Caco-2 (cell line): ENCODE measurements at regions not wholly inside any gene's neighbourhood (a gene's known extent, or its start where the extent isn't known, plus 50 kb on each side); places are given as distances from the start of the nearest gene placed in this dataset.

Source experiments
- BruUV-seq: library from RNA; stranded (reverse); fragments of 400-500 nt; replicated peaks from 2 replicates; lab custom pipeline; 2021; lab: Mats Ljungman, UMichigan
- CTCF ChIA-PET: fragments of 300-600 bp; sonication (Branson Sonifier 250); formaldehyde crosslinking; loops from one replicate; lab custom pipeline; 2022; ENCODE audit warnings: antibody characterized with exemption; lab: Charles Lee
- POLR2A ChIA-PET: fragments of 300-600 bp; sonication (Branson Sonifier 250); formaldehyde crosslinking; loops from one replicate; lab custom pipeline; 2022; ENCODE audit warnings: antibody characterized with exemption; lab: Charles Lee
- DNase-seq, 2 experiments: peaks; one replicate each; pipeline versions ENCODE4 v3.0.0 to v3.0.0-alpha.2; 2020 to 2022
- H3K27me3 ChIP-seq: replicated peaks from 2 replicates; pipeline ENCODE4 v1.6.0; 2011; ENCODE audit warnings: low read length; ENCODE audit not compliant: control insufficient read depth, insufficient read depth
- H3K36me3 ChIP-seq: 2 replicates; pipeline ENCODE4 v1.5.1; 2011; ENCODE audit warnings: low read length; ENCODE audit not compliant: control insufficient read depth, insufficient read depth
- H3K4me1 ChIP-seq: fragments of 250-450 bp; sonication (Bioruptor Pico); 2 replicates; pipeline ENCODE4 v1.5.1; 2020; ENCODE audit warnings: mild to moderate bottlenecking
- H3K4me3 ChIP-seq: 2 replicates; pipeline ENCODE4 v1.5.1; 2011; ENCODE audit warnings: low read depth, mild to moderate bottlenecking, control low read depth, low read length
- H3K9me3 ChIP-seq: fragments of 250-450 bp; sonication (Bioruptor Pico); 2 replicates; pipeline ENCODE4 v1.5.1; 2020; ENCODE audit warnings: mild to moderate bottlenecking, moderate library complexity
- H3K27ac Mint-ChIP-seq: one replicate; pipeline ENCODE4 v1.8.0; 2022; ENCODE audit warnings: mixed read lengths; ENCODE audit not compliant: unreplicated experiment
- H3K27me3 Mint-ChIP-seq: one replicate; pipeline ENCODE4 v1.8.0; 2022; ENCODE audit warnings: mixed read lengths; ENCODE audit not compliant: insufficient read depth, unreplicated experiment
- H3K36me3 Mint-ChIP-seq: one replicate; pipeline ENCODE4 v1.8.0; 2022; ENCODE audit warnings: mild to moderate bottlenecking, mixed read lengths; ENCODE audit not compliant: insufficient read depth, unreplicated experiment
- H3K4me1 Mint-ChIP-seq: one replicate; pipeline ENCODE4 v1.8.0; 2022; ENCODE audit warnings: low read depth, mixed read lengths; ENCODE audit not compliant: unreplicated experiment
- H3K4me3 Mint-ChIP-seq: one replicate; pipeline ENCODE4 v1.8.0; 2022; ENCODE audit warnings: mild to moderate bottlenecking, moderate library complexity, mixed read lengths; ENCODE audit not compliant: unreplicated experiment
- H3K9me3 Mint-ChIP-seq: one replicate; pipeline ENCODE4 v1.8.0; 2022; ENCODE audit warnings: mixed read lengths; ENCODE audit not compliant: unreplicated experiment
- intact Hi-C: fragments of 100-400 bp; cut with micrococcal nuclease; formaldehyde crosslinking; loops from one replicate; pipeline ENCODE4 v1.10.0; 2022; ENCODE audit not compliant: unreplicated experiment
- TF ChIP-seq, protein P1 (sequence below), 2 experiments: fragments of 200-600 bp in 1 of 2; IDR thresholded peaks; 1 replicate in 1 of 2; 2 replicates in 1 of 2; pipeline versions ENCODE4 v1.5.1 to v1.8.0; 2011 to 2022; ENCODE audit warnings: antibody characterized with exemption in 1 of 2, control low read depth in 1 of 2, inconsistent platforms in 1 of 2, low read depth in 1 of 2, low read length in 1 of 2, mild to moderate bottlenecking in 1 of 2, moderate library complexity in 1 of 2; ENCODE audit not compliant: insufficient read depth in 1 of 2, severe bottlenecking in 1 of 2, unreplicated experiment in 1 of 2

DNA sequence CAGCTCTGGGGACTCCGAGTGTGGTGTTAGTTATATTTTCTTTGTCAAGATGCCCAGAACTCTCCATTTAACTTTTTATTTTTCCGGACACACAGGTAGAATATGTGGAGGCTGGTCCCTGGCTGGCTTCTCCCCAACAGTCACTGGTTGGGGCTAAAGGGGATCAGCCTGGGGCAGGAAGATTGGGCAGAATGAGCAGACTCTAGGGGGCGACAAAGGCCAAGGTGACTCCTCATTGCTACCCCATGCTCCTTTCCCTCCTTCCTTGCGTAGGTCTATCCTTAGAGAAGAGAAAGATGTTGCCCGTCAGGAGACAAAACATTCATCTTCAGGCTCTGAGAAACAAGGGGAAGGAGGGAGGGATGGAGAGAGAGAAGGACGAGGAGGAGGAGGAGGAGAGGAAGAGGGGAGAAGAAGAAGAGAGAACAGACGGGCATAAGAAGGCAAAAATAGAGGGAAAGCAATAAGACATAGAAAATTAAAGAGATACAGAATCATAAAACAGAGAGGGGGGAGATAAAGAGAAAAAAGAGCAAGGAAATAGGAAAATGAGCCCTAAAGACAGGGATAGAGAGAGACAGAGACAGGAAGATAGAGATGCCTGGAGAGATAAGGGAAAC, 89.9 kb downstream of the FOXD2 start:
- Histone ChIP-seq H3K27me3 (no peaks in the 10 kb centered on the region), H3K36me3 (no peaks in the 10 kb centered on the region), H3K4me3 (no peak overlapping the region), H3K4me1 (no peaks in the 10 kb centered on the region), H3K9me3 (peaks cover 8% of the 10 kb centered on the region)
- no peak overlapping the region for H3K27ac Mint-ChIP-seq
- H3K4me1 Mint-ChIP-seq: peaks cover 12% of the 10 kb centered on the region
- no peaks in the 10 kb centered on the region for H3K36me3 Mint-ChIP-seq
- ChIA-PET POLR2A (no interaction called here), CTCF (interaction anchor here (1.5 kb wide), 1 partner anchor 198 kb away, joined by 5 read pairs; no protein-coding TSS in a partner anchor)
- intact Hi-C loops: loop anchor here (1.0 to 2.0 kb wide), 2 partner anchors 19 to 183 kb away; no protein-coding TSS in a partner anchor
- peaks cover 15% of the 10 kb centered on the region for H3K9me3 Mint-ChIP-seq
- no peaks in the 10 kb centered on the region for H3K27me3 Mint-ChIP-seq
- no TSS peak for BruUV-seq
- H3K4me3 Mint-ChIP-seq: no peak overlapping the region
- peak in 1 of 2 experiments; percentile 45 for DNase-seq
- TF ChIP-seq, protein P1, sequence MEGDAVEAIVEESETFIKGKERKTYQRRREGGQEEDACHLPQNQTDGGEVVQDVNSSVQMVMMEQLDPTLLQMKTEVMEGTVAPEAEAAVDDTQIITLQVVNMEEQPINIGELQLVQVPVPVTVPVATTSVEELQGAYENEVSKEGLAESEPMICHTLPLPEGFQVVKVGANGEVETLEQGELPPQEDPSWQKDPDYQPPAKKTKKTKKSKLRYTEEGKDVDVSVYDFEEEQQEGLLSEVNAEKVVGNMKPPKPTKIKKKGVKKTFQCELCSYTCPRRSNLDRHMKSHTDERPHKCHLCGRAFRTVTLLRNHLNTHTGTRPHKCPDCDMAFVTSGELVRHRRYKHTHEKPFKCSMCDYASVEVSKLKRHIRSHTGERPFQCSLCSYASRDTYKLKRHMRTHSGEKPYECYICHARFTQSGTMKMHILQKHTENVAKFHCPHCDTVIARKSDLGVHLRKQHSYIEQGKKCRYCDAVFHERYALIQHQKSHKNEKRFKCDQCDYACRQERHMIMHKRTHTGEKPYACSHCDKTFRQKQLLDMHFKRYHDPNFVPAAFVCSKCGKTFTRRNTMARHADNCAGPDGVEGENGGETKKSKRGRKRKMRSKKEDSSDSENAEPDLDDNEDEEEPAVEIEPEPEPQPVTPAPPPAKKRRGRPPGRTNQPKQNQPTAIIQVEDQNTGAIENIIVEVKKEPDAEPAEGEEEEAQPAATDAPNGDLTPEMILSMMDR (IDR thresholded peaks at IDR 0.05; ENCODE audit: insufficient read depth in 1 of 2, low read depth in 1 of 2, low read length in 1 of 2, severe bottlenecking in 1 of 2, unreplicated experiment in 1 of 2): peak in 1 of 2 experiments; percentile 43

DNA sequence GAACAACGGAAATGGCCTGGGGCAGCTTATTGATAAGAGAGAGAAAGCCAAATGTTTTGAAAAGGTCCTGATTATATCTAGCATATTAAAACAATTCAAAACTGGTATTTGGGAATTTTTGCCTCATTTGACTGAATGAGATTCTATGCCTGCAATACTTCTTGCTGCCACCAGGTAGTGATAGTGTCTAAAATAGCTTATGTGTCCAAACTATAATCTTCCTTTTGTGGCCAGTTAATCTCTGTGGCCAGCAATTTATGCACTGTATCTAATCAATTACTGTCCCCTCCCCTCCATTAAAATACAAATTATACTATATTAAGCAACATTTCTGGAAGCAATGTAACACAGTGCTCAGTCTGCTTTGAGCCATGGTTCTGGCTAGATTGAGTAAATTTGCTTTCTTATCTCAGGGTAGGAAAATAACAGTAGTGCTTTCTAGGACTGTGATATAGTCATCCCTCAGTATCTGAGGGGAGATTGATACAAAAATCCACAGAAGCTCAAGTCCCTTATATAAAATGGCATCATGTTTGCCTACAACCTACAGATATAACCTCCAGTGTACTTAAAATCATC, 91.8 kb downstream of the FOXD2 start:
- no TSS peak for BruUV-seq
- Mint-ChIP-seq H3K27ac (no peak overlapping the region), H3K4me1 (peaks cover under 1% of the 10 kb centered on the region), H3K4me3 (no peak overlapping the region), H3K27me3 (no peaks in the 10 kb centered on the region), H3K36me3 (no peaks in the 10 kb centered on the region), H3K9me3 (peaks cover 15% of the 10 kb centered on the region)
- ChIA-PET POLR2A (no interaction called here), CTCF (interaction anchor here (1.0 to 1.3 kb wide), 3 partner anchors 40 to 98 kb away, joined by 3 to 4 read pairs (median 4); partner anchors contain the start of gene FOXD2)
- no peak overlapping the region for H3K4me3 ChIP-seq
- intact Hi-C loops: no loop called here
- TF ChIP-seq, protein P1 (IDR thresholded peaks at IDR 0.05; ENCODE audit: insufficient read depth in 1 of 2, low read depth in 1 of 2, low read length in 1 of 2, severe bottlenecking in 1 of 2, unreplicated experiment in 1 of 2): peak; percentile 37 to 63
- H3K27me3 ChIP-seq: no peaks in the 10 kb centered on the region
- peaks cover 8% of the 10 kb centered on the region for H3K9me3 ChIP-seq
- no peak for DNase-seq
- H3K36me3 ChIP-seq: no peaks in the 10 kb centered on the region
- peaks cover 9% of the 10 kb centered on the region; the same call in 1 of the 2 replicates for H3K4me1 ChIP-seq

DNA sequence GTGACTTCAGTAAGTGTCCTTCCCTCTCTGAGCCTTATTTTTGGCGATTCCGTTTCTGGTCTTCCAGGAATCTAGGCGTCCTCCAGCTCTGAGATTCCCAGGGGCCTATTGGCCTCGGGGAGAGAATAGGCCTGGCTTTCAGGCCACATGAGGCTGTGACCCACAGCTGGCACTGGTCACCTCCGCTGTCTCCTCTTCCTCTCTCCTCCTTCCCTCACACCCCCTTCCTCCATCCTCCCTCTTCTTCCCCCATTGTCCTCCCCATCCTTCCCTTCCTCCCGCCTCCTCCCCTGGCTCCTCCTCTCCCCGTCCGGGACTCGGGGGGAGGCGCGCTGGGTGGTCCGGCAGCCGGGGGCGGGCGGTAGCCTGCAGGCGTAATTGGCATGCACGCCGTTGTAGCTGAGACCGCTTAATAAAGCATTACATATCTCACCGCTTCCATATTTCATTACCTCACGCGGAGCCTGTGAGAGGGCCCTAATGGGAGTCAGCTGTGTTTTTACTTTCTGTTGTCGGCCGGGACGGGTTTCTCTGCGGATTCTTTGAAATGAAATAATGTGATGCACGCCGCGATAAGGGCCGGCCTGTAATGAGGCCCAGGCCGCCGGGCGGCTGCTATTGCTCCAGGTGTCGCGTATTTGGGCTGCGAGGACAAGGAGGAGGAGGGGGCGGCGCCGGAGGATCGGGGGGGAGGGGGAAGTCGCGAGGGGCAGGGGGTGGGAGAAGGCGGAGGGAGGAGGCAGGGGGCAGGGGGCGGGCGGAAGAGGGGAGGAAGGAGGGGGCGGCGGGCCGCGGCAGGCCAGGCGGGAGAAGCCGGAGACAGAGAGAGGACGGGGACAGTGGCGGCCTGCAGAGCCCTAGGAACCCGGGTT, 95.3 kb downstream of the FOXD2 start:
- Mint-ChIP-seq H3K9me3 (peaks cover 7% of the 10 kb centered on the region), H3K4me1 (no peaks in the 10 kb centered on the region), H3K36me3 (no peaks in the 10 kb centered on the region), H3K27ac (no peak overlapping the region), H3K4me3 (peak overlapping the region; percentile 24), H3K27me3 (no peaks in the 10 kb centered on the region)
- Histone ChIP-seq H3K27me3 (no peaks in the 10 kb centered on the region), H3K9me3 (peaks cover 8% of the 10 kb centered on the region), H3K4me3 (no peak overlapping the region), H3K36me3 (no peaks in the 10 kb centered on the region), H3K4me1 (peaks cover 10% of the 10 kb centered on the region; the same call in 1 of the 2 replicates)
- intact Hi-C loops: no loop called here
- TF ChIP-seq, protein P1 (IDR thresholded peaks at IDR 0.05; ENCODE audit: insufficient read depth in 1 of 2, low read depth in 1 of 2, low read length in 1 of 2, severe bottlenecking in 1 of 2, unreplicated experiment in 1 of 2): no peak
- BruUV-seq: no TSS peak
- peak in 1 of 2 experiments; percentile 45 for DNase-seq
- CTCF ChIA-PET: no interaction called here
- POLR2A ChIA-PET: no interaction called here
